ENCODE measurements at regions not wholly inside any gene's neighbourhood (a gene's known extent, or its start where the extent isn't known, plus 50 kb on each side); places are given as distances from the start of the nearest gene placed in this dataset.

DNA sequence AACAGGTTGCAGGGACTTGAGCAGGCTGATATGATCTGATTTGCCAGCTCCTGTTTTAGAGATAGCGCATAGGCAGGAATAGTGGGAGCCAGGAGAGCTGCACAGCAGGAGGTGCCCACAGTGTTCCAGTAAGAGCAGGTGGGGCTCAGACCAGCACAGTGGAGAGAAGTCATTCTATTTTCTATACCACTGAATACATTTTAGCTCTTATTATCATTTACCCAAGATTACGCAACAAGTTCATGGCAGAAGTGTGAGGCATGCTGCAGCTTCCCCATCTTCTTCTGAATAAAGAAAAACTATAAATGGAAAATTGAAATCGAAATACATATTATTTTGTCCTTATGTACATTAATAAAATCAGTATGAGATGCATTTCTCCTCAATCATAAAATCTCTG lies 114.7 kb upstream of the EDNRA start:
- no peak for DNase-seq

DNA sequence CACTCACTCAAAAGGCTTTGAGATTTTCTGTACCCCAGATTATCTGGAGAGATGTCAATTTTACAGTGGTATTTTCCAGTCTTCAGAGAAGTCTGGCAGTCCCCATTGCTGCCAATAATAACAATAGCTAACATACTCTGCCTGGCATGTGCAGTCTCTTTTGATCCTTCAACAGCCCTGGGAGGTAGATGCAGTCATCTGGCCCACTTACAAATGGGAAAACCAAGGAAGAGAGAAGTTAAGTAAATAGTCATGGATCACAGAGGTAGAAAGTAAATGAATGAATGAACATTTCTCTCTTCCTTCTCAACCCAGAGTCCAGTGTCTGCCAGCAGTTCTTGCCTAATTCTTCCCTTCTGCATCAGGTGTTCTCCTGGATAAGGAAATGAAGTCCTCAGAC lies 113.0 kb upstream of the EDNRA start:
- peak; percentile 44 for DNase-seq

DNA sequence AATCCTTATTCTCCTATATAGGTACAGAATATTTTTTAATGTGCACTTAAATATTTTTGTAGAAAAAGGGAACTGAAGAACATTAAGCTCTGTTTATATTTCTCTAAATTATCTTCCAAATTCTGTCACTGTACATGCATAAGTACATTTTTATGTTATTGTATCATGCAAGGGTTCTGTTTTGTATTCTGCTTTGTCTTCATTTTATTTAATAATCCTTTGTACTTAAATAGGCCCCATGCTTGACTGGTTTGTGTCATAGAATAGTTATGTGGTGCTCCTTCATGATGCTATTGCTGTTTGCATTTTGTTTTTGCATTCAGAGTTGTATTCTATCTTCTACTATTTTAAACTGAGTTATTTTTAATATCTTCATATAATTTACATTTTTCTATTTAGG lies 111.9 kb upstream of the EDNRA start:
- DNase-seq = peak; percentile 74

DNA sequence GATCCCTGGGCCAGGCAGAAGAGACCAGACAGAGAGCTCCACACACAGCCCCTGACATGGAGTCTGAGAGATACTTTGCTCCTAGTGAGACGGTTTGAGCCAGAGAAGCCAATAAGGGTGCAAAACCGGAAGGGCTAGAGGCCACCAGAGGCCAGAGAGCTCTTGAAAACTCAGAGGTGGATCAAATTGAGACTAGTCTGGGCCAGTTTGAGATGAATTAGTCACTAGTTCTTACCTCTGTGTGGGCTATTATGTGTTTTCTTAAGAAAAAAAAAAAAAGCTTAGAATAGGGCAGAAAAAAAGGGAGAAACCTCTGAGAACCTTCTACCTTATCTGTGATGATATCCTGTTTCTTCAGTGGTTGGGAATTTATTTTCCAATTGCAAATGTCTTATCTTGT lies 110.4 kb upstream of the EDNRA start:
- no peak for DNase-seq

DNA sequence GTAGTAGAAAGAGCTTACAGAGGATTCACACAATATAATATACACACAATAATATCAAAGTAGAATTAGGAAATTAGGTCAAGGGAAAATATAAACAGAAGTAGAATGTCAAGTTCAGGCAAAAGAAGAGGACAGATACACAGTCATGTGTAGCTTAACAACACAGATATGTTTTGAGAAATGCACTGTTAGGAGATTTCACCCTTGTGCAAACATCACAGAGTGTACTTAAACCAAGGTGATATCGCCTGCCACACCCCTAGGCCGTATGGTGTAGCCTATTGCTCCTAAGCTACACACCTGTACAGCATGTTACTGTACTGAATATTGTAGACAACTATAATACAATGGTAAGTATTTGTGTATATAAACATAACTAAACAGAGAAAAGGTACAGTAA lies 110.0 kb upstream of the EDNRA start:
- DNase-seq = no peak

DNA sequence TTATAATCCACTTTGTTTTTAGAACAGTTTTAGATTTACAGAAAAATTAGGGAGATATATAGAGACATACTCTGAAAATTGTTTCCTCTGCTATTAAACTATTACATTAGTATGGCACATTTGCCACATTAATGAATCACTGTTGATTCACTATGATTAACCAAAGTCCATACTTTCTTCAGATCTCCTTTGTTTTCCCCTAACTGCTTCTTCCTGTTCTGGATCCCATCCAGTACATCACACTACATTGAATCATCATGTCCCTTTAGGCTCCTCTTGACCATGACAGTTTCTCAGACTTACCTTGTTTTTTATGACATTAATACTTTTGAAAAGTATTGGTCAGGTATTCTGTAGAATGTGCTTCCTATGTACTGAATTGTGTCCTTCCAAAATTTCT lies 109.2 kb upstream of the EDNRA start:
- DNase-seq = peak; percentile 64

DNA sequence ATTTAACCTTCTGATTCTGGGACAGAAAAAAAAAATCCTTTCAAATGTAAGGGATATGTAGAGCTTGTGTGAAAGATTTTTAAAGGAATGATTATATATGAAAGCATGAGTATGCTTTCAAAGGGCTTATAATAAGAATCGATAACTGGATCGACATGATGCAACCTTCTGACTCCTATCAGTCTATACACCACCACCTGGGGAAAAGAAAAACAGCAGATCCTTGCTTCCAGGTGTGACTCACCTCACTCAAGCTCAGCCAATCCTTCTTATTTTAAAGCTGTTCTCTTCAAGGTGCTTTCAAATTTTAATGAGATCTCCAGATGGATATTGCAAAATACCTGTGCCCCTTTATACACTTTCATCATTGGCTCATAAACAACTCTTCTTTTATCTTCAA lies 102.1 kb upstream of the EDNRA start:
- no peak for DNase-seq

DNA sequence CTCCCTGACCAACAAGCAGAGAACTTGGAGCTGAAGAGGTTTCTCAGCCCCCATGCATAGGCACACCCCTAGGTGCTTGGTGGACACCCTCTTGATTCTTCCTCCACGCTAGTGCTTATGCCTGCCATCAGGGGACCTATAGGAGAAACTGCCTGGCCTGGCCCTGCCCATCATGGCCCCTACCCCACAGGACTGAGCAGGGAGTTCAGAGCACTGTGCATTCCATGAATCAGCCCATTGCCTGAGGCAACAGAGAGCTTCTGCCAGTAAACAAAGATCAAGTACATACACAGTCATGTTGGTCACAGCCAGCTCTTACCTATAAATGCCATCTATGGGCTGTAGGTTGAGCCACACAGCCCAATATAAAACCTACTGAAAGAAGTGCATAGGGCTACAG lies 99.1 kb upstream of the EDNRA start:
- DNase-seq = no peak

DNA sequence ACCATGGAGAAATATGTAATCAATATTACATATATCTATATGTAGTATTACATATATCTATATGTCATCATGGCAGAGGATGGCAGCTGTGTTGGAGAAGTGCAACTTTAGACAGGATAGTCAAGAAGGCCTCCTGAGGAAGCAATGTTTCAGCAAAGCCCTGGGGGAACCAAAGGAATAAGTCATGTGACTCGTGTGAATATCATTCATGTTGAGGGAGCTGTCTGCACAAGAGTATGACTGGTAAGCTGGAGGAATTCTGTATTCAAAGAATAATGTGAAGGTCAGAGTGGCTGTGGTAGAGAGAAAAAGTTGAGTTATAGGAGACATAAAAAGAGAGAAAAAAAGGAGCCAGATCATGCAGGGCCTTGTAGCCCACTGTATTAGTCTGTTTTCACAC lies 92.9 kb upstream of the EDNRA start:
- DNase-seq = peak; percentile 55

DNA sequence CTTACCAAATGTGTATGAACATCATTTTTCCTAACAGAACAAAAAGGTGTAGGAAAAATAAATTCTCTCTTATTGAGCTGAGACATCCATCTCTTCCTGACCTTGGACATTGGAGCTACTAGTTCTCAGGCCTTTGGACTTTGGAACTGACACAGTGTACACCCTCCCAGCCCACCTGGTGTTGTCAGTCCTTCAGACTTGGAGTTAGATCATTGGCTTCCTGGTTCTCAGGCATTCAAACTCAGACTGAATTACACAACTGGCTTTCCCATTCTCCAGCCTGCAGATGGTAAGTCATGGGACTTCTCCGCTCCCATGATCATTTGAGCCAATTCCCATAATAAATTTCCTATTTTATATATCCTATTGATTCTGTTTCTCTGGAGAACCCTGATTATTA lies 84.8 kb upstream of the EDNRA start:
- no peak for DNase-seq

DNA sequence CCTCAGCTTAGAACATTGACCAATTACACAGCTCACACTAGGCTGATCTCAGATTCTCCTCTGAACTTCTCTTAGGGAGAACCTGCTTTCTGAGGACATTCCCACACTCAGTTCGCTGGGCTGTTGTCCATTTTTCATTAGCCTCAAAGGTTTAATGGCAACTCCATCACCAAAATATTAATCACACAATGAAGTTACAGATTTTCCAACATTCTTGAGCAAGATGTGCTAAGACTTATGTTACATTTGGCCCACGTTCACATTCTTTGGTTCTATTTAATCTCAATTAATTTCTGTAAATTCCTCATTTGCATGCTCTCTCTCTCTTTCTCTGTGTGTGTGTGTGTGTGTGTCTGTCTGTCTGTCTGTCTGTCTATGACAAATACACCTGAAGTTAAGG lies 82.3 kb upstream of the EDNRA start:
- peak; percentile 5 for DNase-seq

DNA sequence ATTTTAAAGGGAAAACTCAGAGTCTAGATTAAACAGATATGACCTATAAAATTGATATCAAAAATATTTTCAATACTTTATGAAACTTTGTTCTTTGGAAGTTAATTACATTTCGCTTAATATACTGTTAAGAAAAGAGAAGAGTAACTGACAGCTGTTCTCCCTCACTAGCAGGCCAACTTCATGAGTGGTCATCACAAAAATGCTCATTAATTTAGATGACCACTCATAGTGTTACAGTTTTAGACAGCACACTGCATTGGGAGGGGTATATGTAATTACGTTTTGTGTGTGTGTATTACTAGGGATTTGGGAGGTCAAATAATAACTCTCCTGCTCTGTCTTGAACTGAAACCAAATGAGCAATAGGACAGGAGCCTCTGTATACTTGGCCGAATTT lies 80.2 kb upstream of the EDNRA start:
- DNase-seq = no peak

DNA sequence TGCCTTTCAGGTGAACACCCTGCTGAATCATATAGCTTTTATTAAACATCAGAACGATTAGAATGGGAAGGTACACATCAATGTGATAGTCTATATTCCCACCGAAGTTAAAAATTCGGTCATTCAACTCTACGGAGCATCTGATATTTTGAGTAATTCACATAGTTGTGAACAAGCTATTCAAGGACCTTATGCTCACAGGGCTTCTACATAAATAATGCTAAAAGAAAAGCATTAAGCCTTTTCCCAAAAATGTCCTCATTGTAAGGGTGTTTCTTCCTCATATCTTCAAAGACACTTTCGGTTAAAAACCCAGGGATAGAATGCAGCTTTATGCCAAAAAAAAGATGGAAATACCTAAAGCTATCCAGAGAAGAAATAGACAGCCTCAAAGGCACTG lies 79.7 kb upstream of the EDNRA start:
- DNase-seq = no peak

DNA sequence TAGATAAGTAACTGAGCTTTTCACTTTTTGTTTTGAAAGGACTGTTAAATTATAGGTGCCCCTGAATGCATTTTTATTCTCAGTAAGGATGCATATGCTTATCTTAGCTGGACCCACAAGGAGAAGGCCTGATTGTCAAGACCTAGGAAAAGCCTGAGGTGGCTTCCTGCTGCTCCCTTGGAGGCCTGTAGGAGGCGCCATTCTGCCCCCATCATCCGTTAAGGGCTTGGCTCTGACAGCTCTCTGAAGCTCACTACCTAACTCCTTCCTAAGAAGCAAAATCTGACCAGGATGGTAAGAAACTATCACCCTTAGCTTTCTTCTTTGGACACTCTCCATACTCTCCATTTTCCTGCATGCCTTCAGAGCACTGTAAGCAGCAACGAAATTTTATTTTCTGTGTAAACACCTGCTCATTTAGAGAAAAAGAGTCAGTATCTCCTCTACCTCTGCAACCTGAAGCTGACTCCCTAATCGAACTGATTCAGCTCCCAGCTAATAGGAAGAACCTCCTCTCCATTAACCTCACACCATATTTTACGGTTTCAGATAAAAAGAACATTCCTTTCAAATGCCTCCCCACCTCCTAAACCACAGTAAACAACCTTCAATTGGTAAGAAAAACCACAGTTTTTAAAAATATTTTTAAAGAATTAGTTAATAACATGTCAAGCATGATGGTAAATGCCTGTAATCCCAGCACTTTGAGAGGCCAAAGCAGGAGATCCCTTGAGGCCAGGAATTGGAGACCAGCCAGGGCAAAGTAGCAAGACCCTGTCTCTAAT lies 73.4 kb upstream of the EDNRA start:
- no peak for DNase-seq

DNA sequence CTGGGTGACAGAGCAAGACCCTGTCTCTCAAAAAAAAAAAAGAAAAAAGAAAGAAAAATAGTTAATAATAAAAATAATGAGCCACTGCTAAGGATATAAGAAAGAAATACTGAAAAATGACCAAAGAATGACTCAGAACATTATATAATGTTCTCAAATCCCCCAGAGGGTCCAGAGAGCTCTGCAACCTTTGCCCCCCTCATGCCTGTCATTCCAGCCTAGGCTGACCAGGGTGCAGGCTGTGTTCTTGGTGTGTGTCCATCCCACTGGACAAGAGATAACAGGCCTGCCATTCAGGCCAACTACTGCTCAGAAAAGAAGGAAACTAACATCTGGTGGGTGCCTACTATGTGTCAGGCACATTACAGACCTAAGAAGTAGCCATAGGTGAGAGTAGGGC lies 72.7 kb upstream of the EDNRA start:
- DNase-seq = no peak

DNA sequence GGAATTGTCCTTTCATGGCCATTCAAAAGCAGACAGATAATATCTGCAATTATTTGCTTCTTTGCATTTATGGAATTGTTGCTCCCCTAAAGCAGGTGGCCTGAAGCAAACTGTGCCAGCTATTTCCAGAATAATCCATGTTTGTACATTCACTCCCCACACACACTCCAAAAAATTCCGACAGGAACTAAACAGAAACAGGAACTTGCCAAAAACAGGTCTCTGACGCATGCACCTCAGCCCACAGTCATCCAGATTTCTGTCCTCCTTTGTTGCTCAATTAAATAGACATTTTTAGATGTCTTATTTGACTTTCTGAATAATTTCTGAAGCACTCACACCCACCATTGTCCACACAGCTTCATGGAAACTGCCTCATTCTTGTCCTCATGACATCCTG lies 71.5 kb upstream of the EDNRA start:
- no peak for DNase-seq

DNA sequence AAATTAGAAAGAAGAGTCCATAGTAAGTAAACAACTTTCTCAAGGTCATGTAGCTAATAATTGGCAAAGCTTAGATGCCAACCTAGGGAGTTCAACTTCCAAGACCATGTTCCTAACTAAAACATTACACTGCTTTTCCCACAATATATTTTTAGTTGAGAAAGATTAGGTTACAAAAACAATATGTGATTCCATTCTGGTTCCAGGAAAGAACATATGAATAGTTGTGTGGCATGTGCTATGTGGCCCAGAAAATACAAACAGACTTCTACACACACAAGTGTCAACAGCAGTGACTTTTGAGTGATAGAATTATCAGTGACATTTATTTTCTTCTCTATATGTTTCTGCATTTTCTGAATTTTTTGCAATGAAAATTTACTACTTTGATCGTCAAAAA lies 62.7 kb upstream of the EDNRA start:
- DNase-seq = no peak

DNA sequence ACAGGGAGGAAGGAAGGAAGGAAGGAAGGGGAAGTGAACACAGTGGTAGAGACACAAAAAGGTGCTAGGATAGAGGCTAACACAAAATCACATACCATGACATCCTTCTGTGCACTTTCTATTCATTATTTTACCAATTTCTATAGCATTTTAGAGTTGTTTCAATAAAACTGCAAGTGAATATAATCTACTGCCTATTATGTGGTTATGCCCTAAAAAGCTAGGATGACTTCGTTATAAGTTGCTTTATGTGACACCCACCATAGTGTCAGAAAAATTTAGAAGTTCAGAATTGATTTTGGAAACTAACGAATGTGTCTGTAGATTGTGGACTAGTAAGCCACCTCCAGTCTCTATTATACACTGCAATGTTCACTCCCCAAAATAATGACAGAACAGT lies 59.4 kb upstream of the EDNRA start:
- no peak for DNase-seq

DNA sequence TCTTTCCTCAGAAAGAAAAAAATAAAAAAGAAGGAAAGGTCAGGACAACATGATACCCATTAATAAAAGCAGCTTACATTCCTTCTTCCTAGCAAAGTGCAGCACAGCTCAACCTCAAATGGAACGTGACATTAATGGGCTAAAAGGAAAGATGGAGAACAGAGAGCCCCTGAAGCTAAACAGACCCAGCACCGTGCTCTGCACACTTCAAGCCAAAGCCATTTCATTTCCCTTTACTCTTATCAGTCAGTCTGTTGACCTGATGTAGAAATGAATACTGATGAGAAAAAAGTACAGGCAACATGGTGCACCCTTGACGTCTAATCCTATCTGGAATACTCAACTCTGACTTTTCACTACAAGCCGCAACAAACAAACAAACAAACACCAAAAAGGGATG lies 57.7 kb upstream of the EDNRA start:
- DNase-seq = no peak

DNA sequence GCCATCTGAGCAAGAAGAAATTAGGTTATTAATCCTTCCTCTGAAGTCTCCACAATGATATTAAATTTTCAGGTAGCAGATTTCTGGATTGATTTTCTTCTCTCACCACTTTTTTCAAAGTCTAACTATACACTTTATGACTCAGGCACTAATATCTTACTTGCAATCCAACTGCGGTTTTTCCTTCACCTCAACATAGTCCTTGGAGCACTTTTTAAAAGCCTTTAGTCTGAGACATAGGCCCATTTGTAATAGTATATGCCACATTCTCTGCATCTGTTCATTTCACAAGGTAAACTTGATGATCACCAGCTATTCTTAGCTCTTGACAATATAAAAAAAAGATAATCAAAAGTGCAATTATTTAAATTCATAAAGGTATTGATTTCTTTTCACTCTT lies 55.9 kb upstream of the EDNRA start:
- DNase-seq = no peak

DNA sequence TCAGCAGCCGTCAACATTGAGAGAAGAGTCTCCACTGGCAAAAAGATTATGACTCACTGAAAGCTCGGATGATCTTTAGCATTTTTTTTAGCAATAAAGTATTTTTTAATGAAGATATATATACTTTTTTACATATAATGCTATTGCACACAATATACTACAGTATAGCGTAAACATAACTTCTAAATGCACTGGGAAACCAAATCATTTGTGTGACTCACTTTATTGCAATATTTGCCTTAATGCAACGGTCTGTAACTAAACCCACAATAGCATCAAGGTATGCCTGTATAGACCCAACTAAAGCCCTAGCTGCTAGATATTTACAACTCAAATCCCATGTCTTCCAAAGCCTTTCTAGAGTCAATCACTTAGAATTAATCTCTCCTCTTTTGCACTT lies 52.3 kb upstream of the EDNRA start:
- DNase-seq = no peak

DNA sequence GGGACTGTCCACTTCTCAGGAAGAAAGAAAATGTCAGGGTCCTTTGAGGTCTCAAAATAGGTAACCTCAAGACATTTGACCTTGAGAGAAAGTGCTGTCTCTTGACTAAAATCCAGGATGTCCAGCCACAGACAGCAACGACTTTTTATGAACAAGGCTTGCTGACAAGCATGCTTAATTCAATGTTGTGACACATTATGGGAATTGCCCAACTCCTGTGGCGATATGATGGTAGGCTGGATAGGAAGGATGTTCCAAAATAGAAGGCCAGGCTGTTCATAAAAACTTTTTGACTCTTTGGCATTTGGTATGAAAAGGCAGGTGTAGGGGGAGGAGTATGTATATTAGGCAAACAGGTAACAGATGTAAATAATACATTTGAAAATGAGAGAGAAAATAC lies 50.8 kb upstream of the EDNRA start:
- DNase-seq = no peak
